ENCODE measurements at regions not wholly inside any gene's neighbourhood (a gene's known extent, or its start where the extent isn't known, plus 50 kb on each side); places are given as distances from the start of the nearest gene placed in this dataset.

- TF ChIP-seq, protein P1, sequence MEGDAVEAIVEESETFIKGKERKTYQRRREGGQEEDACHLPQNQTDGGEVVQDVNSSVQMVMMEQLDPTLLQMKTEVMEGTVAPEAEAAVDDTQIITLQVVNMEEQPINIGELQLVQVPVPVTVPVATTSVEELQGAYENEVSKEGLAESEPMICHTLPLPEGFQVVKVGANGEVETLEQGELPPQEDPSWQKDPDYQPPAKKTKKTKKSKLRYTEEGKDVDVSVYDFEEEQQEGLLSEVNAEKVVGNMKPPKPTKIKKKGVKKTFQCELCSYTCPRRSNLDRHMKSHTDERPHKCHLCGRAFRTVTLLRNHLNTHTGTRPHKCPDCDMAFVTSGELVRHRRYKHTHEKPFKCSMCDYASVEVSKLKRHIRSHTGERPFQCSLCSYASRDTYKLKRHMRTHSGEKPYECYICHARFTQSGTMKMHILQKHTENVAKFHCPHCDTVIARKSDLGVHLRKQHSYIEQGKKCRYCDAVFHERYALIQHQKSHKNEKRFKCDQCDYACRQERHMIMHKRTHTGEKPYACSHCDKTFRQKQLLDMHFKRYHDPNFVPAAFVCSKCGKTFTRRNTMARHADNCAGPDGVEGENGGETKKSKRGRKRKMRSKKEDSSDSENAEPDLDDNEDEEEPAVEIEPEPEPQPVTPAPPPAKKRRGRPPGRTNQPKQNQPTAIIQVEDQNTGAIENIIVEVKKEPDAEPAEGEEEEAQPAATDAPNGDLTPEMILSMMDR (conservative IDR thresholded peaks at IDR 0.05; ENCODE audit: low read depth in 2 of 2), result no peak
- TF ChIP-seq EZH2 (IDR thresholded peaks at IDR 0.05; ENCODE audit: low read depth, unreplicated experiment) (no peak), REST (IDR thresholded peaks at IDR 0.05; ENCODE audit: unreplicated experiment) (no peak), POLR2AphosphoS5 (IDR thresholded peaks at IDR 0.05; ENCODE audit: low read depth) (no peak), JUNB (IDR thresholded peaks at IDR 0.05; ENCODE audit: unreplicated experiment) (no peak), EZH2phosphoT487 (IDR thresholded peaks at IDR 0.05; ENCODE audit: unreplicated experiment) (no peak), CREB1 (CRISPR knock-in tag; IDR thresholded peaks at IDR 0.05; ENCODE audit: low read depth) (no peak), STAT1 (IDR thresholded peaks at IDR 0.05; ENCODE audit: unreplicated experiment) (no peak), ZNF114 (CRISPR knock-in tag; IDR thresholded peaks at IDR 0.05) (no peak)
Measured at GRCh38 chr7:94298943-94299342, 95.8 kb upstream of the COL1A2 start.
